CD8-positive, alpha-beta memory T cell (primary cell): ENCODE measurements at regions not wholly inside any gene's neighbourhood (a gene's known extent, or its start where the extent isn't known, plus 50 kb on each side); places are given as distances from the start of the nearest gene placed in this dataset.
"Not testable (repeated sequence)": the region's sequence is repeated elsewhere in the genome, so short reads cannot be mapped to it uniquely, and the experiment has no call there.

ENCODE experiments used
- CTCF ChIA-PET: fragments of 350-600 bp; sonication (Branson Sonifier 250); formaldehyde crosslinking; loops from one replicate; lab custom pipeline; 2021; ENCODE audit warnings: antibody characterized with exemption; lab: Charles Lee
- POLR2A ChIA-PET: fragments of 350-600 bp; sonication (Branson Sonifier 250); formaldehyde crosslinking; loops from one replicate; lab custom pipeline; 2021; ENCODE audit warnings: antibody characterized with exemption; lab: Charles Lee
- DNase-seq, 5 donors: peaks; one replicate each; pipeline versions ENCODE4 v3.0.0 to v3.0.0-alpha.2; 2020 to 2022; ENCODE audit warnings: mixed read lengths in 1 of 5
- H3K27ac ChIP-seq: one replicate; pipeline ENCODE4 v1.7.0; 2013; ENCODE audit warnings: low read depth, mild to moderate bottlenecking, low read length, moderate library complexity
- H3K27me3 ChIP-seq: 2 replicates; pipeline ENCODE4 v1.7.0; 2013; ENCODE audit warnings: low read length, mild to moderate bottlenecking; ENCODE audit not compliant: insufficient read depth, poor library complexity, severe bottlenecking
- H3K36me3 ChIP-seq: 2 replicates; pipeline ENCODE4 v1.7.0; 2013; ENCODE audit warnings: mild to moderate bottlenecking, low read length, moderate library complexity; ENCODE audit not compliant: insufficient read depth
- H3K4me1 ChIP-seq: 2 replicates; pipeline ENCODE4 v1.7.0; 2013; ENCODE audit warnings: mild to moderate bottlenecking, low read length, moderate library complexity; ENCODE audit not compliant: insufficient read depth
- H3K4me3 ChIP-seq: 2 replicates; pipeline ENCODE4 v1.7.0; 2013; ENCODE audit warnings: mild to moderate bottlenecking, low read length
- H3K9me3 ChIP-seq: 2 replicates; pipeline ENCODE4 v1.7.0; 2013; ENCODE audit warnings: mild to moderate bottlenecking, low read length
- H3K27ac Mint-ChIP-seq, 8 donors: one replicate each; pipeline ENCODE4 v1.8.0; 2020 to 2021; ENCODE audit warnings: mixed read lengths in 8 of 8, mild to moderate bottlenecking in 6 of 8, inconsistent platforms in 3 of 8, moderate library complexity in 3 of 8
- H3K27me3 Mint-ChIP-seq, 2 donors: one replicate each; pipeline ENCODE4 v1.8.0; 2020 to 2021; ENCODE audit warnings: mixed read lengths in 2 of 2, mild to moderate bottlenecking in 1 of 2, moderate library complexity in 1 of 2
- H3K36me3 Mint-ChIP-seq, 3 donors: one replicate each; pipeline ENCODE4 v1.8.0; 2020 to 2021; ENCODE audit warnings: mixed read lengths in 3 of 3, inconsistent platforms in 1 of 3, mild to moderate bottlenecking in 1 of 3
- H3K4me1 Mint-ChIP-seq, 3 donors: one replicate each; pipeline ENCODE4 v1.8.0; 2020 to 2021; ENCODE audit warnings: mixed read lengths in 3 of 3, inconsistent platforms in 1 of 3, mild to moderate bottlenecking in 1 of 3
- H3K4me3 Mint-ChIP-seq, 7 donors: one replicate each; pipeline ENCODE4 v1.8.0; 2020 to 2021; ENCODE audit warnings: mixed read lengths in 7 of 7, mild to moderate bottlenecking in 6 of 7, moderate library complexity in 4 of 7, inconsistent platforms in 2 of 7
- H3K9me3 Mint-ChIP-seq, 5 donors: one replicate each; pipeline ENCODE4 v1.8.0; 2020 to 2022; ENCODE audit warnings: mixed read lengths in 5 of 5, mild to moderate bottlenecking in 3 of 5, moderate library complexity in 2 of 5, inconsistent platforms in 1 of 5

DNA sequence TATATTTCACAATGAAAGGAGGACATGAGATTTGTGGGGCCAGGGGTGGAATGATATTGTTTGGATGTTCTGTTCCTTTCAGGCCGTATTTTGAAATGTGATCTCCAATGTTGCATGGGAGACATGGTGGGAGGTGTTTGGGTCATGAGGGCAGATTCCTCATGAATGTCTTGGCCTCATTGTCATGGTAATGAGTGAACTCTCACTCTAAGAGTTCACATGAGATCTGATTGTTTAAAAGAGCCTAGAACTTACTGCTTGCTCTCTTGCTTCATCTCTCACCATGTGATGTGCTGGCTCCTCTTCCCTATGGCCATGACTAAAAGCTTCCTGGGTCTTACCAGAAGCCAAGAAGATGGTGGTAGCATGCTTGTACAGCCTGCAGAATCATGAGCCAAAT is 1183.0 kb downstream of the TECRL start:
- Histone ChIP-seq H3K4me1 (no peaks in the 10 kb centered on the region), H3K4me3 (no peak overlapping the region), H3K36me3 (no peaks in the 10 kb centered on the region), H3K27me3 (no peaks in the 10 kb centered on the region), H3K27ac (no peak overlapping the region), H3K9me3 (no peaks in the 10 kb centered on the region)
- H3K4me3 Mint-ChIP-seq = no peak overlapping the region
- no peak for DNase-seq
- H3K36me3 Mint-ChIP-seq = no peaks in the 10 kb centered on the region
- peaks cover 4 to 29% (median 13%) of the 10 kb centered on the region in 5 donors for H3K9me3 Mint-ChIP-seq
- POLR2A ChIA-PET = no interaction called here
- CTCF ChIA-PET = no interaction called here
- no peak overlapping the region for H3K27ac Mint-ChIP-seq
- no peaks in the 10 kb centered on the region for H3K4me1 Mint-ChIP-seq
- no peaks in the 10 kb centered on the region for H3K27me3 Mint-ChIP-seq

DNA sequence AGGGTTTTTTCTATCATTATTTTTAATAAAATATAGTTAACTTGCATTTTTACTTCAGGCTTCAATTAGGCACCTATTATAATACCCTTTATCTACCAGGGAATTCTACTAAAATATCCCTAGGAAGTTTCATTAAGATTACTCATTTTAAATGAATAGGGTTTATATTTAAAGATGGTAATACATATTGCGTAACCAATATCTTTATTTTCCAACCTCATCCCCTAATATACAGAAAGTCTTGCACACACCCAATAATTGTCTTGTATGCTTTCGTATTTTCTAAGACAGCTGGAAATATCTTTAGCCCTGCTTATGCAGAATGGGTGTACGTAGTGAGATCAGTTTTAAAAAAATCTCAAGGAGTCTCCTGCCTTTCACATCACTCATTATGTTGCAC is 1186.8 kb downstream of the TECRL start:
- H3K4me3 ChIP-seq = no peak overlapping the region
- no peaks in the 10 kb centered on the region for H3K27me3 ChIP-seq
- CTCF ChIA-PET = no interaction called here
- POLR2A ChIA-PET = no interaction called here
- Mint-ChIP-seq H3K4me1 (no peaks in the 10 kb centered on the region), H3K36me3 (no peaks in the 10 kb centered on the region), H3K27ac (no peak overlapping the region), H3K27me3 (no peaks in the 10 kb centered on the region), H3K9me3 (peaks cover 9 to 32% (median 21%) of the 10 kb centered on the region in 5 donors), H3K4me3 (no peak overlapping the region)
- no peak overlapping the region for H3K27ac ChIP-seq
- H3K36me3 ChIP-seq = no peaks in the 10 kb centered on the region
- no peaks in the 10 kb centered on the region for H3K4me1 ChIP-seq
- DNase-seq = no peak
- no peaks in the 10 kb centered on the region for H3K9me3 ChIP-seq

DNA sequence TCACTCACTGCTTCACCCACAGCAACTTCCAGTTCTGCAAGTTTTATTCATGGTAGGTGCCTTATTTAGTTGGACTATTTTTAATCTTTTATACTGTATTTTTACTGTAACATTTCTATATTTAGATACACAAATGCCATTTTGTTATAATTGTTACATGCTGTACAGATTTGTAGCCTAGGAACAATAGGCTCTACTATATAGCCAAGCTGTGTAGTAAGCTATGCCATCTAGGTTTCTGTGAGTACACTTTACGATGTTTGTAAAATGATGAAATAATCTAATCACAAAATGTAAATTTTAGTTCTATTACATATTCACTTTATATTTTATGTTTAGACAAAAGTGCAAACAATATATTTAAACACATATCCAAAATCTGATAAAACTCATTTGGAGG is 1187.8 kb downstream of the TECRL start:
- H3K27me3 ChIP-seq = no peaks in the 10 kb centered on the region
- no peaks in the 10 kb centered on the region for H3K4me1 ChIP-seq
- H3K9me3 ChIP-seq = no peaks in the 10 kb centered on the region
- Mint-ChIP-seq H3K4me1 (no peaks in the 10 kb centered on the region), H3K36me3 (no peaks in the 10 kb centered on the region), H3K27ac (no peak overlapping the region), H3K4me3 (no peak overlapping the region), H3K9me3 (peaks cover 7 to 34% (median 24%) of the 10 kb centered on the region in 5 donors), H3K27me3 (no peaks in the 10 kb centered on the region)
- no peak overlapping the region for H3K27ac ChIP-seq
- no peaks in the 10 kb centered on the region for H3K36me3 ChIP-seq
- no peak for DNase-seq
- CTCF ChIA-PET = no interaction called here
- POLR2A ChIA-PET = no interaction called here
- no peak overlapping the region for H3K4me3 ChIP-seq

DNA sequence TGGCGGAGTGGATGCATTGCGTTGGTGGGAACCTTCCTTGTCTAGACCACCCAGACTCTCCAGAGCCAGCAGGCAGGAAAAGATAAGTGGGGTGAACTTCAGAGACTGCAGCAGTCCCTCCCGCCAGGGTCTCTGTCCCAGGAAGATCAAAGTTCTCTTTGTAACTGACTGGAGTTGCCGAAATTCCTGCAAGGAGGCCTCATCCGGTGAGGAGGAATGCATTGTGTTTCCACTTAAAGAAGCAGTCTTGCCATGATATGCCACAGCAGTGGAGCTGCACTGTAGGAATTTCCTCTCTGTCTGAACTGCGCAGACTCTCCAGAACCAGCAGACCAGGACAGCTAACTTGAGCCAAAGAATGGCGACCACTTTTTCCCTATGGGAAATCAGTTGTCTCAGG is 1190.4 kb downstream of the TECRL start:
- no peaks in the 10 kb centered on the region for H3K27me3 Mint-ChIP-seq
- ChIA-PET POLR2A (no interaction called here), CTCF (no interaction called here)
- H3K4me3 Mint-ChIP-seq = no peak overlapping the region
- no peak overlapping the region for H3K4me3 ChIP-seq
- no peaks in the 10 kb centered on the region for H3K27me3 ChIP-seq
- DNase-seq = no peak
- no peaks in the 10 kb centered on the region for H3K4me1 ChIP-seq
- H3K36me3 Mint-ChIP-seq = no peaks in the 10 kb centered on the region
- H3K27ac ChIP-seq = no peak overlapping the region
- no peaks in the 10 kb centered on the region for H3K9me3 ChIP-seq
- H3K4me1 Mint-ChIP-seq = no peaks in the 10 kb centered on the region
- H3K9me3 Mint-ChIP-seq = peaks cover 9 to 35% (median 34%) of the 10 kb centered on the region in 5 donors
- H3K36me3 ChIP-seq = no peaks in the 10 kb centered on the region
- no peak overlapping the region for H3K27ac Mint-ChIP-seq

DNA sequence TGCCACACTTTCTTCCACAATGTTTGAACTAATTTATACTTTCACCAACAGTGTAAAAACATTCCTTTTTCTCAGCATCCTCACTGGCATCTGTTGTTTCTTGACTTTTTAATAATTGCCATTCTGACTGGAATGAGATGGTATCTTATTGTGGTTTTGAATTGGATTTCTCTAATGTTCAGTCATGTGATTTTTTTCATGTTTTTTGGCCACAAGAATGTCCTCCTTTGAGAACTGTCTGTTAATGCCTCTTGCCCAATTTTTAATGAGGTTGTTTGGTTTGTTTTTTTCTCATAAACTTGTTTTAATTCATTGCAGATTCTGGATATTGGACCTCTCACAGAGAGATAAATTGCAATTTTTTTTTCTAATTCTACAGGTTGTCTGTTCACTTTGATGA is 1195.2 kb downstream of the TECRL start:
- H3K27me3 ChIP-seq = no peaks in the 10 kb centered on the region
- no peak overlapping the region for H3K27ac ChIP-seq
- H3K27me3 Mint-ChIP-seq = no peaks in the 10 kb centered on the region
- ChIA-PET POLR2A (no interaction called here), CTCF (no interaction called here)
- no peaks in the 10 kb centered on the region for H3K4me1 Mint-ChIP-seq
- H3K9me3 ChIP-seq = no peaks in the 10 kb centered on the region
- no peak for DNase-seq
- H3K4me3 ChIP-seq = no peak overlapping the region
- peaks cover 9 to 46% (median 28%) of the 10 kb centered on the region in 5 donors for H3K9me3 Mint-ChIP-seq
- no peak overlapping the region for H3K4me3 Mint-ChIP-seq
- H3K27ac Mint-ChIP-seq = no peak overlapping the region
- no peaks in the 10 kb centered on the region for H3K36me3 ChIP-seq
- no peaks in the 10 kb centered on the region for H3K36me3 Mint-ChIP-seq
- no peaks in the 10 kb centered on the region for H3K4me1 ChIP-seq

DNA sequence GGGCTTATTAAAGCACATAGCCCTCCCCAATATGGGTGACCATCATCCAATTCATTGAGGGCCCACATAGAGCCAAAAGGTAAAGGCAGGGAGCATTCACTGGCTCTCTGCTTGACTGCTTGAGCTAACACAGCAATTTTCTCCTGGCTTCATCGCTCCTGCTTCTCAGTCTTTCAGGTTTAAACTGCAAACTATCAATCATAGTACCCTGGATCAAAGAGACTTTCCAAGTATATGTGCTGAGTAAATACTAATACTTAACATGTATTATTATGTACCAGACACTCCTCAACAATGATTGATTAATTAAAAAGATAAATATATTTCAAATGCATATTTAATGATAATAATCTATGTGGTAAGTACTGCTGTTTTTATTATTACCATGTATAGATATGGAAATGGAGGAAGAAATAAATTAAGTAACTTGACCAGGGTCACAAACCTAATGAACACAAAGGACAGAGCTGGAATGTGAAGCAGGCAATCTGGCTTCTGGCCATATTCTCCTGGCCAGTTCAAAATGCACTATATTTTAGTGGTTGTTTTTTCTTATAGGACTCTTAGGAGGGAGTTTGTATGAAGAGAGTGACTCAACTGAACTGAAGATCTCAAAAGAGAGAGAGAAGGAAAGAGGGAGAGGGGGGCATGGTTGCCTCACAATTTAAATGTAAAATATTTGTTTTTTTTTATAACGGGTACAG is 1197.3 kb downstream of the TECRL start:
- Mint-ChIP-seq H3K36me3 (no peaks in the 10 kb centered on the region), H3K4me3 (no peak overlapping the region), H3K4me1 (no peaks in the 10 kb centered on the region), H3K27ac (no peak overlapping the region), H3K27me3 (no peaks in the 10 kb centered on the region), H3K9me3 (peaks cover 6 to 42% (median 21%) of the 10 kb centered on the region in 5 donors)
- ChIA-PET CTCF (no interaction called here), POLR2A (no interaction called here)
- no peaks in the 10 kb centered on the region for H3K27me3 ChIP-seq
- H3K4me3 ChIP-seq = no peak overlapping the region
- no peaks in the 10 kb centered on the region for H3K36me3 ChIP-seq
- H3K4me1 ChIP-seq = no peaks in the 10 kb centered on the region
- no peak for DNase-seq
- no peak overlapping the region for H3K27ac ChIP-seq
- no peaks in the 10 kb centered on the region for H3K9me3 ChIP-seq

DNA sequence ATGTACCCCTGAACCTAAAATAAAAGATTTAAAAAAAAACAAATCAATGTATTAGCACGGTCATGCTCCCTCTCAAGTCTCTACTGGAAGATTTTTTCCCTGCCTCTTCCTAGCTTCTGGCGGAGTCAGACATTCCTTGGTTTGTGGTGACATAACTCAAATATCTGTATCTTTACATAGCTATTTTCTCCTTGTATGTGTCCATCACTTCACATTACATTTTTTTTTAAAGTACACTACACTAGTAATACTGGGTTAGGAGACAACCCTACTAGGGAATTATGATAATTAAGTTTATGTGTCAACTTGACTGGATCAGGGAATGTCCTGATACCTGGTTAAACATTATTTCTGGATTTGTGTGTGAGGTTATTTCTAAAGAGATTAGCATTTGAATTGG is 1197.9 kb downstream of the TECRL start:
- Histone ChIP-seq H3K27ac (no peak overlapping the region), H3K36me3 (no peaks in the 10 kb centered on the region), H3K27me3 (no peaks in the 10 kb centered on the region), H3K4me1 (no peaks in the 10 kb centered on the region), H3K9me3 (no peaks in the 10 kb centered on the region), H3K4me3 (no peak overlapping the region)
- Mint-ChIP-seq H3K36me3 (no peaks in the 10 kb centered on the region), H3K27ac (no peak overlapping the region), H3K4me1 (no peaks in the 10 kb centered on the region), H3K9me3 (peaks cover 6 to 42% (median 16%) of the 10 kb centered on the region in 5 donors), H3K27me3 (no peaks in the 10 kb centered on the region), H3K4me3 (no peak overlapping the region)
- POLR2A ChIA-PET = no interaction called here
- CTCF ChIA-PET = no interaction called here
- DNase-seq = no peak

DNA sequence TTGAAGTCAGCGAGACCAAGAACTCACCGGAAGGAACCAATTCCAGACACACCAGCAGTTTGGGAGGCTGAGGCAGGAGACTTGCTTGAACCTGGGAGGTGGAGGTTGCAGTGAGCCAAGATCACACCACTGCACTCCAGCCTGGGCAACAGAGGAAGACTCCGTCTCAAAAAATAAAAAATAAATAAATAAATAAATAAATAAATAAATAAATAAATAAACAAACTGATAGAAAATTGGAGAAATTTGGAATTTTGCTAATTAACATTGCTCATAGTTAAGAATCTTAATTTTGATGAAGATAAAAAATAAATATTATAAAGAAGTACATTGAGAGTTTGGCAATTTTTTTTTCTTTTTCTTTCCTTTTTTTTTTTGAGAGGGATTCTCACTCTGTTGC is 1216.2 kb downstream of the TECRL start:
- H3K4me1 ChIP-seq, H3K36me3 Mint-ChIP-seq, H3K27ac ChIP-seq, H3K27ac Mint-ChIP-seq, POLR2A ChIA-PET, H3K9me3 ChIP-seq, H3K4me3 Mint-ChIP-seq, H3K27me3 ChIP-seq, H3K4me3 ChIP-seq, H3K36me3 ChIP-seq, DNase-seq, H3K27me3 Mint-ChIP-seq, CTCF ChIA-PET, H3K4me1 Mint-ChIP-seq: not testable (repeated sequence)
- H3K9me3 Mint-ChIP-seq = peaks cover 6 to 30% (median 15%) of the 10 kb centered on the region in 5 donors
